ENCODE measurements at regions not wholly inside any gene's neighbourhood (a gene's known extent, or its start where the extent isn't known, plus 50 kb on each side); places are given as distances from the start of the nearest gene placed in this dataset.

DNA sequence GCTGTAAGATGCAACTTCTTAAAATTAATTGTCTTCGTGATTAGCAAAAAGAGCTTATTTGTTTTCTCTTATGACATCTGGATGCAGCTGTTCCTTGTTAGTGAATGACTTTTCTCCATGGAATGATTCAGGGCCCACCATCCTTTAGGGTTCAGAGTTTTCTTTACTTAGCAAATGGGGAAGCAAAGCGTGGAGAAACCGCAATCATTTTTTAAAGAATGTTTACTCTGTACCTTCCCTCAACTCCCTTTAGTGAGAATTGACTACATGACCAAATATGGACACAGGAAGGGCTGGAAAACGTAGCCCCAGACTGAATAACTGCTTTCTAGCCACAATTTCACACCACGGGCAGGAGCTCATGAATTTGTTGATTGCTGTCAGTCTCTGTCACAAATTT lies 130.1 kb downstream of the EDEM1 start:
- Histone ChIP-seq H3K27ac (ENCODE audit: low read depth, low read length) (no peak overlapping the region), H3K27me3 (ENCODE audit: control insufficient read depth, insufficient read depth, low read length) (no peaks in the 10 kb centered on the region), H3K4me1 (ENCODE audit: control insufficient read depth, insufficient read depth, low read length) (no peaks in the 10 kb centered on the region), H3K36me3 (ENCODE audit: control insufficient read depth, insufficient read depth, low read length) (no peaks in the 10 kb centered on the region), H3K9me3 (ENCODE audit: control insufficient read depth, insufficient read depth, low read length) (no peaks in the 10 kb centered on the region), H3K4me3 (ENCODE audit: low read depth, low read length) (no peak overlapping the region)
- no CpG with 5 or more reads among the region's 5 CpGs for WGBS (ENCODE audit: insufficient coverage)
- DNase-seq (ENCODE audit: low read depth in 4 of 6, low spot score in 6 of 6) = no peak

GRCh38 chr3:5319454-5319853 lies 131.9 kb downstream of the EDEM1 start:
- no peak overlapping the region for H3K27ac ChIP-seq (ENCODE audit: low read depth, low read length)
- no peak overlapping the region for H3K4me3 ChIP-seq (ENCODE audit: low read depth, low read length)
- no peaks in the 10 kb centered on the region for H3K36me3 ChIP-seq (ENCODE audit: control insufficient read depth, insufficient read depth, low read length)
- no peaks in the 10 kb centered on the region for H3K9me3 ChIP-seq (ENCODE audit: control insufficient read depth, insufficient read depth, low read length)
- no peaks in the 10 kb centered on the region for H3K27me3 ChIP-seq (ENCODE audit: control insufficient read depth, insufficient read depth, low read length)
- WGBS (ENCODE audit: insufficient coverage) = 93% methylated on average over 2 of the region's 2 CpGs
- H3K4me1 ChIP-seq (ENCODE audit: control insufficient read depth, insufficient read depth, low read length) = no peaks in the 10 kb centered on the region
- no peak for DNase-seq (ENCODE audit: low read depth in 4 of 6, low spot score in 6 of 6)

GRCh38 chr3:5321666-5322340 lies 134.3 kb downstream of the EDEM1 start:
- H3K4me3 ChIP-seq (ENCODE audit: low read depth, low read length) = no peak overlapping the region
- peak in 1 of 6 donors; percentile 50 for DNase-seq (ENCODE audit: low read depth in 4 of 6, low spot score in 6 of 6)
- H3K27ac ChIP-seq (ENCODE audit: low read depth, low read length) = no peak overlapping the region
- H3K9me3 ChIP-seq (ENCODE audit: control insufficient read depth, insufficient read depth, low read length) = no peaks in the 10 kb centered on the region
- H3K36me3 ChIP-seq (ENCODE audit: control insufficient read depth, insufficient read depth, low read length) = no peaks in the 10 kb centered on the region
- no peaks in the 10 kb centered on the region for H3K4me1 ChIP-seq (ENCODE audit: control insufficient read depth, insufficient read depth, low read length)
- H3K27me3 ChIP-seq (ENCODE audit: control insufficient read depth, insufficient read depth, low read length) = no peaks in the 10 kb centered on the region

- Histone ChIP-seq H3K4me3 (ENCODE audit: low read depth, low read length) (no peak overlapping the region), H3K9me3 (ENCODE audit: control insufficient read depth, insufficient read depth, low read length) (no peaks in the 10 kb centered on the region), H3K27me3 (ENCODE audit: control insufficient read depth, insufficient read depth, low read length) (no peaks in the 10 kb centered on the region), H3K4me1 (ENCODE audit: control insufficient read depth, insufficient read depth, low read length) (no peaks in the 10 kb centered on the region), H3K27ac (ENCODE audit: low read depth, low read length) (no peak overlapping the region), H3K36me3 (ENCODE audit: control insufficient read depth, insufficient read depth, low read length) (no peaks in the 10 kb centered on the region)
- DNase-seq (ENCODE audit: low read depth in 4 of 6, low spot score in 6 of 6) = no peak
- 64% methylated on average over 4 of the region's 4 CpGs for WGBS (ENCODE audit: insufficient coverage)
Measured at GRCh38 chr3:5324780-5325179, 137.3 kb downstream of the EDEM1 start.

DNA sequence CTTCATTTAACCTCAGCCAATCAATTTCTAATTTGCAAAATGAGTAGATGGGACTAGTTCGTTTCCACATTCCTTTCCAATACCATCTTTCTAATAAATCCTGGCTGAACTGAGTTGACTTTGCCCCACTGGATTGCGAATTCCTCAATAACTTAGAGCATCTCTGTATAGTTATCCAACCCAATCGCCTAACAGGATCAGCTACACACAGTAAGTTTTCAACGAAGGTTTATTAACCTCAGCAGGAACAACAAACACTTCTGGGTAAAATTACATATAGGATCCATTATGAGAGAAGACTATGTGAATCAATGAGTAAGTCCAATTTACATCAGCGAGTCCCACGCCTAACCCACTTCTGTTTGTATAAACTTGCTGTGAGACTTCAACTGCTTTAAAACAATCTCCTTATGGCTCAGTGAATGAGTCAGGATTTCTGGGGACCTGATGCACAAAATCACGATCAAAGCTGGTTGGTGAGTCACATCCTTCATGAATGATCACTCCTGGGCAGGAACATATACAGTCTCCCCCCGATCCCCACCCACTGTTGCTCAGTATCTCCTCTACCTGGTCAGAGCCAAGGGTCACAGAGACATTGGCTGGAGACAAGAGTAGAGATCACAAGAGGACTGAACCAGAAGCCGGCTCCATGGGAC lies 142.8 kb downstream of the EDEM1 start:
- no peaks in the 10 kb centered on the region for H3K36me3 ChIP-seq (ENCODE audit: control insufficient read depth, insufficient read depth, low read length)
- H3K27me3 ChIP-seq (ENCODE audit: control insufficient read depth, insufficient read depth, low read length) = no peaks in the 10 kb centered on the region
- WGBS (ENCODE audit: insufficient coverage) = 80% methylated on average over 2 of the region's 9 CpGs
- no peaks in the 10 kb centered on the region for H3K9me3 ChIP-seq (ENCODE audit: control insufficient read depth, insufficient read depth, low read length)
- H3K27ac ChIP-seq (ENCODE audit: low read depth, low read length) = no peak overlapping the region
- no peak for DNase-seq (ENCODE audit: low read depth in 4 of 6, low spot score in 6 of 6)
- peaks cover 4% of the 10 kb centered on the region for H3K4me1 ChIP-seq (ENCODE audit: control insufficient read depth, insufficient read depth, low read length)
- H3K4me3 ChIP-seq (ENCODE audit: low read depth, low read length) = no peak overlapping the region

- DNase-seq (ENCODE audit: low read depth in 4 of 6, low spot score in 6 of 6) = no peak
- no peaks in the 10 kb centered on the region for H3K9me3 ChIP-seq (ENCODE audit: control insufficient read depth, insufficient read depth, low read length)
- WGBS (ENCODE audit: insufficient coverage) = 95% methylated on average over 2 of the region's 3 CpGs
- no peak overlapping the region for H3K4me3 ChIP-seq (ENCODE audit: low read depth, low read length)
- no peaks in the 10 kb centered on the region for H3K27me3 ChIP-seq (ENCODE audit: control insufficient read depth, insufficient read depth, low read length)
- H3K27ac ChIP-seq (ENCODE audit: low read depth, low read length) = no peak overlapping the region
- no peaks in the 10 kb centered on the region for H3K36me3 ChIP-seq (ENCODE audit: control insufficient read depth, insufficient read depth, low read length)
- H3K4me1 ChIP-seq (ENCODE audit: control insufficient read depth, insufficient read depth, low read length) = peaks cover 4% of the 10 kb centered on the region
Measured at GRCh38 chr3:5331567-5332269, 144.2 kb downstream of the EDEM1 start.

DNA sequence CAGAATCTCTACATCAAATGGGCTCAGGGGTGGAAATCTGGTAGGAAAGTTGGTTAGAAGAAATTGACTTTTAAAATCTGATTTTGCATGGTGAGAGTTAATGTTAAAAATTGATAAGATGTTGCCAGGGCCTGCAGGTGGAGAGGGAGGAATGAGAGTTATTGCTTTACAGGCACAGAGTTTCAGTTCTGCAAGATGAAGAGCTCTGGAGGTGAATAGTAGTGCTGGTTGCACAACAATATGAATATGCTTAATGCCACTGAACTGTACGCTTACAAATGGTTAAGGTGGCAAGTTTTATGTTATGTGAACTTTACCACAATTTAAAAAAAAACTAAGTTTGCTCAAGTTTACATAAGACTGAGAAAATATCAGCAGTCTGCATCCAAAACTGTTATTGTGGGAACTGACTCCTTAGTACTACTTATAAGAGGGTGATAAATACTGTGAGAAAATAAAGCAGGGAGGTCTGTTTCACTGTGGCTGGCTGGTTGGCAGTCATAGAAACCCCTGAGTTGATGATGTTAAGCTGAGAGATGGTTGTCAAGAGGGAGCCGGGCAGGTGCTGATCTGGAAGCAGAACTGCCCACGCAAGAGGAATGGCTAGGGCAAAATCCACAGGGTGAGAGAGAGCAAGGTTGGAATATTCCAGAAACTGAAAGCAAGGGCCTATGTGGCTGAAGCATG lies 144.9 kb downstream of the EDEM1 start:
- no peak for DNase-seq (ENCODE audit: low read depth in 4 of 6, low spot score in 6 of 6)
- H3K4me1 ChIP-seq (ENCODE audit: control insufficient read depth, insufficient read depth, low read length) = peaks cover 4% of the 10 kb centered on the region
- no peak overlapping the region for H3K27ac ChIP-seq (ENCODE audit: low read depth, low read length)
- H3K9me3 ChIP-seq (ENCODE audit: control insufficient read depth, insufficient read depth, low read length) = no peaks in the 10 kb centered on the region
- H3K36me3 ChIP-seq (ENCODE audit: control insufficient read depth, insufficient read depth, low read length) = no peaks in the 10 kb centered on the region
- WGBS (ENCODE audit: insufficient coverage) = 93% methylated on average over 2 of the region's 3 CpGs
- no peak overlapping the region for H3K4me3 ChIP-seq (ENCODE audit: low read depth, low read length)
- no peaks in the 10 kb centered on the region for H3K27me3 ChIP-seq (ENCODE audit: control insufficient read depth, insufficient read depth, low read length)

GRCh38 chr3:5339967-5340535 lies 152.5 kb downstream of the EDEM1 start:
- Histone ChIP-seq H3K27ac (ENCODE audit: low read depth, low read length) (no peak overlapping the region), H3K4me1 (ENCODE audit: control insufficient read depth, insufficient read depth, low read length) (peaks cover 7% of the 10 kb centered on the region), H3K9me3 (ENCODE audit: control insufficient read depth, insufficient read depth, low read length) (no peaks in the 10 kb centered on the region), H3K27me3 (ENCODE audit: control insufficient read depth, insufficient read depth, low read length) (no peaks in the 10 kb centered on the region), H3K4me3 (ENCODE audit: low read depth, low read length) (no peak overlapping the region), H3K36me3 (ENCODE audit: control insufficient read depth, insufficient read depth, low read length) (no peaks in the 10 kb centered on the region)
- DNase-seq (ENCODE audit: low read depth in 4 of 6, low spot score in 6 of 6) = no peak
- 86% methylated on average over 8 of the region's 8 CpGs for WGBS (ENCODE audit: insufficient coverage)

- H3K9me3 ChIP-seq (ENCODE audit: control insufficient read depth, insufficient read depth, low read length) = no peaks in the 10 kb centered on the region
- H3K36me3 ChIP-seq (ENCODE audit: control insufficient read depth, insufficient read depth, low read length) = no peaks in the 10 kb centered on the region
- no peaks in the 10 kb centered on the region for H3K27me3 ChIP-seq (ENCODE audit: control insufficient read depth, insufficient read depth, low read length)
- no peak overlapping the region for H3K4me3 ChIP-seq (ENCODE audit: low read depth, low read length)
- 93% methylated on average over 7 of the region's 7 CpGs for WGBS (ENCODE audit: insufficient coverage)
- peaks cover 7% of the 10 kb centered on the region for H3K4me1 ChIP-seq (ENCODE audit: control insufficient read depth, insufficient read depth, low read length)
- no peak for DNase-seq (ENCODE audit: low read depth in 4 of 6, low spot score in 6 of 6)
- no peak overlapping the region for H3K27ac ChIP-seq (ENCODE audit: low read depth, low read length)
Measured at GRCh38 chr3:5341610-5342009, 154.1 kb downstream of the EDEM1 start.
